ENCODE measurements at regions not wholly inside any gene's neighbourhood (a gene's known extent, or its start where the extent isn't known, plus 50 kb on each side); places are given as distances from the start of the nearest gene placed in this dataset.

GRCh38 chrX:142686206-142686605 lies 339.5 kb upstream of the SPANXN4 start:
- H3K36me3 ChIP-seq (replicated peaks in 1 of 2; ENCODE audit: control insufficient read depth in 1 of 2, insufficient read depth in 2 of 2, low read length in 2 of 2) = no peaks in the 10 kb centered on the region
- in situ Hi-C loops (cut with HindIII; ENCODE audit: extremely low pct_ligation_motif_present, low pct_unique_long_range_greater_than_20kb) (no loop called here), intact Hi-C loops (cut with micrococcal nuclease; ENCODE audit: unreplicated experiment) (no loop called here)
- no peaks in the 10 kb centered on the region for H3K79me2 ChIP-seq (ENCODE audit: insufficient read depth, low read length)
- no TSS peak for BruUV-seq (replicated peaks)
- FAIRE-seq = no peak
- ChIA-PET POLR2A (no interaction called here), CTCF (ENCODE audit: low intra/inter-chr PET ratio, low total read pairs) (no interaction called here)
- H3K4me3 ChIP-seq (replicated peaks in 1 of 3; ENCODE audit: insufficient read depth in 1 of 3, low read depth in 2 of 3, low read length in 3 of 3) = no peak overlapping the region
- WGBS (ENCODE audit: low lambda C conversion rate) = 0% methylated on average over 1 of the region's 1 CpG
- H2AFZ ChIP-seq (ENCODE audit: low read length) = no peak overlapping the region
- no peak overlapping the region for H3K27ac ChIP-seq (ENCODE audit: extremely low read length, insufficient read depth, low read length)
- TF ChIP-seq HES4 (CRISPR knock-in tag; IDR thresholded peaks at IDR 0.05; ENCODE audit: borderline replicate concordance) (no peak), ZNF550 (CRISPR knock-in tag; IDR thresholded peaks at IDR 0.05; ENCODE audit: borderline replicate concordance) (no peak), ZNF230 (CRISPR knock-in tag; IDR thresholded peaks at IDR 0.05) (no peak), SKI (IDR thresholded peaks at IDR 0.05; ENCODE audit: partially characterized antibody) (no peak), SNAI1 (CRISPR knock-in tag; IDR thresholded peaks at IDR 0.05; ENCODE audit: borderline replicate concordance) (no peak), ZNF747 (CRISPR knock-in tag; IDR thresholded peaks at IDR 0.05; ENCODE audit: borderline replicate concordance) (no peak), ZNF546 (CRISPR knock-in tag; conservative IDR thresholded peaks at IDR 0.05) (no peak)
- TF ChIP-seq, protein P1, sequence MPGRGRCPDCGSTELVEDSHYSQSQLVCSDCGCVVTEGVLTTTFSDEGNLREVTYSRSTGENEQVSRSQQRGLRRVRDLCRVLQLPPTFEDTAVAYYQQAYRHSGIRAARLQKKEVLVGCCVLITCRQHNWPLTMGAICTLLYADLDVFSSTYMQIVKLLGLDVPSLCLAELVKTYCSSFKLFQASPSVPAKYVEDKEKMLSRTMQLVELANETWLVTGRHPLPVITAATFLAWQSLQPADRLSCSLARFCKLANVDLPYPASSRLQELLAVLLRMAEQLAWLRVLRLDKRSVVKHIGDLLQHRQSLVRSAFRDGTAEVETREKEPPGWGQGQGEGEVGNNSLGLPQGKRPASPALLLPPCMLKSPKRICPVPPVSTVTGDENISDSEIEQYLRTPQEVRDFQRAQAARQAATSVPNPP (CRISPR knock-in tag; IDR thresholded peaks at IDR 0.05) = no peak
- H4K20me1 ChIP-seq (ENCODE audit: insufficient read depth, low read length) = no peaks in the 10 kb centered on the region
- H3K4me1 ChIP-seq (ENCODE audit: insufficient read depth, low read length) = no peaks in the 10 kb centered on the region
- H3K9me3 ChIP-seq (ENCODE audit: low read length) = peaks cover 18% of the 10 kb centered on the region
- H3K9ac ChIP-seq (ENCODE audit: insufficient read depth, low read depth, low read length) = no peak overlapping the region
- no peaks in the 10 kb centered on the region for H3K27me3 ChIP-seq (ENCODE audit: control insufficient read depth in 1 of 2, insufficient read depth in 2 of 2, low read length in 2 of 2)
- DNase-seq (ENCODE audit: low spot score) = no peak
- ATAC-seq = no peak
- no peak overlapping the region for H3K4me2 ChIP-seq (ENCODE audit: low read depth, low read length)

DNA sequence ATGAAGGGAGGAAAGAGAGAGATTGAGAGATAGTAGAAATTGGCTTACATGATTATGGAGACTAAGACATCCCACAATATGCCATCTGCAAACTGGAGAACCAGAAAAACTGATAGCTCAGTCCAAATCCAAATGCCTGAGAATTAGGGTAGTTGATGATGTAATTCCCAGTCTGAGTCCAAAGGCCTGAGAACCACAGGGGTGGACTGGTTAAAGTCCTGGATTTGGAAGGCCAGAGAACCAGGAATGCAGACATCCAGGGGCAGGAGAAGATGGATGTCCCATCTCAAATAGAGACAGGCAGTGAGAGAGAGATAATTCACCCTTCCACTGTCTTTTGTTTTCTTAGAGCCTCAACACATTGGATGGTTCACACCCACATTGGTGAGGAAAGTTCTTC lies 345.7 kb upstream of the SPANXN4 start:
- Histone ChIP-seq H3K4me2 (ENCODE audit: low read depth, low read length) (no peak overlapping the region), H3K9ac (ENCODE audit: insufficient read depth, low read depth, low read length) (no peak overlapping the region), H3K79me2 (ENCODE audit: insufficient read depth, low read length) (no peaks in the 10 kb centered on the region), H3K27ac (ENCODE audit: extremely low read length, insufficient read depth, low read length) (no peak overlapping the region), H2AFZ (ENCODE audit: low read length) (no peak overlapping the region), H3K4me1 (ENCODE audit: insufficient read depth, low read length) (no peaks in the 10 kb centered on the region), H3K4me3 (replicated peaks in 1 of 3; ENCODE audit: insufficient read depth in 1 of 3, low read depth in 2 of 3, low read length in 3 of 3) (no peak overlapping the region), H4K20me1 (ENCODE audit: insufficient read depth, low read length) (no peaks in the 10 kb centered on the region), H3K9me3 (ENCODE audit: low read length) (peaks cover 34% of the 10 kb centered on the region), H3K27me3 (ENCODE audit: control insufficient read depth in 1 of 2, insufficient read depth in 2 of 2, low read length in 2 of 2) (no peaks in the 10 kb centered on the region), H3K36me3 (replicated peaks in 1 of 2; ENCODE audit: control insufficient read depth in 1 of 2, insufficient read depth in 2 of 2, low read length in 2 of 2) (no peaks in the 10 kb centered on the region)
- FAIRE-seq (no peak), DNase-seq (ENCODE audit: low spot score) (no peak), ATAC-seq (no peak)
- in situ Hi-C loops (cut with HindIII; ENCODE audit: extremely low pct_ligation_motif_present, low pct_unique_long_range_greater_than_20kb) (no loop called here), intact Hi-C loops (cut with micrococcal nuclease; ENCODE audit: unreplicated experiment) (no loop called here)
- POLR2A ChIA-PET = no interaction called here
- BruUV-seq (replicated peaks) = no TSS peak
- CTCF ChIA-PET (ENCODE audit: low intra/inter-chr PET ratio, low total read pairs) = no interaction called here
- TF ChIP-seq ZNF546 (CRISPR knock-in tag; conservative IDR thresholded peaks at IDR 0.05) (no peak), CEBPG (CRISPR knock-in tag; IDR thresholded peaks at IDR 0.05) (no peak), ETV6 (CRISPR knock-in tag; conservative IDR thresholded peaks at IDR 0.05) (no peak), SMYD3 (CRISPR knock-in tag; IDR thresholded peaks at IDR 0.05) (no peak), RBM22 (optimal IDR thresholded peaks at IDR 0.05; ENCODE audit: low read length) (no peak), ZBTB7A (CRISPR knock-in tag; IDR thresholded peaks at IDR 0.05) (no peak), NFE2L1 (CRISPR knock-in tag; IDR thresholded peaks at IDR 0.05; ENCODE audit: borderline replicate concordance) (no peak), HES4 (CRISPR knock-in tag; IDR thresholded peaks at IDR 0.05; ENCODE audit: borderline replicate concordance) (no peak), ZNF589 (CRISPR knock-in tag; conservative IDR thresholded peaks at IDR 0.05) (no peak), ZNF768 (CRISPR knock-in tag; IDR thresholded peaks at IDR 0.05) (no peak), SNAPC2 (CRISPR knock-in tag; IDR thresholded peaks at IDR 0.05) (no peak)

All from HepG2 (cell line).